Activated naive CD4-positive, alpha-beta T cell treated with anti-CD3 and anti-CD28 coated beads for 36 hours (primary cell): ENCODE measurements at regions not wholly inside any gene's neighbourhood (a gene's known extent, or its start where the extent isn't known, plus 50 kb on each side); places are given as distances from the start of the nearest gene placed in this dataset.

Experiments used
- CTCF ChIA-PET: fragments of 350-600 bp; sonication (Branson Sonifier 250); formaldehyde crosslinking; loops from one replicate; lab custom pipeline; 2021; ENCODE audit warnings: antibody characterized with exemption; lab: Charles Lee
- DNase-seq: peaks from one replicate; pipeline ENCODE4 v3.0.0-alpha.2; 2020
- H3K27ac Mint-ChIP-seq: one replicate; pipeline ENCODE4 v1.8.0; 2021; ENCODE audit warnings: mild to moderate bottlenecking, mixed read lengths
- H3K27me3 Mint-ChIP-seq: one replicate; pipeline ENCODE4 v1.8.0; 2021; ENCODE audit warnings: low read depth, mixed read lengths
- H3K36me3 Mint-ChIP-seq: one replicate; pipeline ENCODE4 v1.8.0; 2021; ENCODE audit warnings: low read depth, mixed read lengths
- H3K4me1 Mint-ChIP-seq: one replicate; pipeline ENCODE4 v1.8.0; 2021; ENCODE audit warnings: low read depth, mixed read lengths
- H3K4me3 Mint-ChIP-seq: one replicate; pipeline ENCODE4 v1.8.0; 2021; ENCODE audit warnings: mild to moderate bottlenecking, moderate library complexity, mixed read lengths
- H3K9me3 Mint-ChIP-seq: one replicate; pipeline ENCODE4 v1.8.0; 2021; ENCODE audit warnings: mixed read lengths
- intact Hi-C: fragments of 100-400 bp; cut with micrococcal nuclease; formaldehyde crosslinking; loops from one replicate; pipeline ENCODE4 v1.15.1; 2023

GRCh38 chr5:3740546-3741373 lies 145.1 kb downstream of the IRX1 start:
- no peak overlapping the region for H3K27ac Mint-ChIP-seq
- H3K4me3 Mint-ChIP-seq, result no peak overlapping the region
- intact Hi-C loops, result no loop called here
- no peaks in the 10 kb centered on the region for H3K36me3 Mint-ChIP-seq
- H3K27me3 Mint-ChIP-seq, result no peaks in the 10 kb centered on the region
- DNase-seq, result no peak
- CTCF ChIA-PET, result no interaction called here
- no peaks in the 10 kb centered on the region for H3K4me1 Mint-ChIP-seq
- H3K9me3 Mint-ChIP-seq, result no peaks in the 10 kb centered on the region

GRCh38 chr5:3741374-3741770 lies 145.7 kb downstream of the IRX1 start:
- no peaks in the 10 kb centered on the region for H3K9me3 Mint-ChIP-seq
- DNase-seq, result no peak
- H3K27ac Mint-ChIP-seq, result no peak overlapping the region
- H3K4me1 Mint-ChIP-seq, result no peaks in the 10 kb centered on the region
- H3K4me3 Mint-ChIP-seq, result no peak overlapping the region
- no peaks in the 10 kb centered on the region for H3K36me3 Mint-ChIP-seq
- no peaks in the 10 kb centered on the region for H3K27me3 Mint-ChIP-seq
- intact Hi-C loops, result no loop called here
- CTCF ChIA-PET, result no interaction called here

- Mint-ChIP-seq H3K4me1 (no peaks in the 10 kb centered on the region), H3K27ac (no peak overlapping the region), H3K9me3 (peaks cover 5% of the 10 kb centered on the region), H3K27me3 (no peaks in the 10 kb centered on the region), H3K4me3 (no peak overlapping the region), H3K36me3 (no peaks in the 10 kb centered on the region)
- DNase-seq, result no peak
- intact Hi-C loops, result no loop called here
- CTCF ChIA-PET, result no interaction called here
Measured at GRCh38 chr5:3742750-3743149, 147.1 kb downstream of the IRX1 start.

- no peak overlapping the region for H3K4me3 Mint-ChIP-seq
- CTCF ChIA-PET, result no interaction called here
- no peaks in the 10 kb centered on the region for H3K27me3 Mint-ChIP-seq
Measured at GRCh38 chr5:3751846-3752245, 156.2 kb downstream of the IRX1 start.

GRCh38 chr5:3778000-3778550 lies 182.4 kb downstream of the IRX1 start:
- DNase-seq, result no peak
- H3K4me3 Mint-ChIP-seq, result no peak overlapping the region
- no peak overlapping the region for H3K27ac Mint-ChIP-seq
- no peaks in the 10 kb centered on the region for H3K27me3 Mint-ChIP-seq
- CTCF ChIA-PET, result no interaction called here
- H3K9me3 Mint-ChIP-seq, result peaks cover 1% of the 10 kb centered on the region
- no peaks in the 10 kb centered on the region for H3K36me3 Mint-ChIP-seq
- no peaks in the 10 kb centered on the region for H3K4me1 Mint-ChIP-seq
- intact Hi-C loops, result no loop called here

More at GRCh38 chr5:3751846-3752245, 156.2 kb downstream of the IRX1 start:
- H3K4me1 Mint-ChIP-seq, result no peaks in the 10 kb centered on the region
- intact Hi-C loops, result no loop called here
- H3K36me3 Mint-ChIP-seq, result no peaks in the 10 kb centered on the region
- no peak for DNase-seq
- no peak overlapping the region for H3K27ac Mint-ChIP-seq
- H3K9me3 Mint-ChIP-seq, result peaks cover 4% of the 10 kb centered on the region

- no peak for DNase-seq
- H3K4me1 Mint-ChIP-seq, result no peaks in the 10 kb centered on the region
- no peak overlapping the region for H3K4me3 Mint-ChIP-seq
- H3K27ac Mint-ChIP-seq, result no peak overlapping the region
- intact Hi-C loops, result no loop called here
- CTCF ChIA-PET, result no interaction called here
- H3K36me3 Mint-ChIP-seq, result no peaks in the 10 kb centered on the region
- H3K9me3 Mint-ChIP-seq, result peaks cover 1% of the 10 kb centered on the region
- no peaks in the 10 kb centered on the region for H3K27me3 Mint-ChIP-seq
Measured at GRCh38 chr5:3778945-3779344, 183.3 kb downstream of the IRX1 start.

GRCh38 chr5:3780278-3780677 lies 184.6 kb downstream of the IRX1 start:
- H3K4me3 Mint-ChIP-seq, result no peak overlapping the region
- intact Hi-C loops, result no loop called here
- CTCF ChIA-PET, result no interaction called here
- no peak overlapping the region for H3K27ac Mint-ChIP-seq
- H3K4me1 Mint-ChIP-seq, result no peaks in the 10 kb centered on the region
- no peaks in the 10 kb centered on the region for H3K36me3 Mint-ChIP-seq
- H3K27me3 Mint-ChIP-seq, result no peaks in the 10 kb centered on the region
- H3K9me3 Mint-ChIP-seq, result peaks cover 1% of the 10 kb centered on the region
- DNase-seq, result no peak

GRCh38 chr5:3780907-3781306 lies 185.3 kb downstream of the IRX1 start:
- CTCF ChIA-PET, result no interaction called here
- Mint-ChIP-seq H3K27me3 (no peaks in the 10 kb centered on the region), H3K4me3 (no peak overlapping the region), H3K4me1 (no peaks in the 10 kb centered on the region), H3K9me3 (peaks cover 1% of the 10 kb centered on the region), H3K27ac (no peak overlapping the region), H3K36me3 (no peaks in the 10 kb centered on the region)
- DNase-seq, result no peak
- intact Hi-C loops, result no loop called here

GRCh38 chr5:3784854-3785253 lies 189.2 kb downstream of the IRX1 start:
- Mint-ChIP-seq H3K27me3 (peaks cover 4% of the 10 kb centered on the region), H3K27ac (no peak overlapping the region), H3K36me3 (no peaks in the 10 kb centered on the region), H3K4me1 (no peaks in the 10 kb centered on the region), H3K4me3 (no peak overlapping the region), H3K9me3 (no peaks in the 10 kb centered on the region)
- no peak for DNase-seq
- intact Hi-C loops, result no loop called here
- CTCF ChIA-PET, result no interaction called here

- intact Hi-C loops, result no loop called here
- no peak overlapping the region for H3K4me3 Mint-ChIP-seq
- no peaks in the 10 kb centered on the region for H3K9me3 Mint-ChIP-seq
- H3K4me1 Mint-ChIP-seq, result no peaks in the 10 kb centered on the region
- no peaks in the 10 kb centered on the region for H3K36me3 Mint-ChIP-seq
- CTCF ChIA-PET, result no interaction called here
- no peak overlapping the region for H3K27ac Mint-ChIP-seq
- peaks cover 7% of the 10 kb centered on the region for H3K27me3 Mint-ChIP-seq
- DNase-seq, result no peak
Measured at GRCh38 chr5:3786165-3786564, 190.5 kb downstream of the IRX1 start.

- H3K27ac Mint-ChIP-seq, result no peak overlapping the region
- H3K27me3 Mint-ChIP-seq, result peaks cover 7% of the 10 kb centered on the region
- no peak overlapping the region for H3K4me3 Mint-ChIP-seq
Measured at GRCh38 chr5:3786891-3787430, 191.3 kb downstream of the IRX1 start.

GRCh38 chr5:3787604-3788003 lies 192.0 kb downstream of the IRX1 start:
- no peaks in the 10 kb centered on the region for H3K9me3 Mint-ChIP-seq
- CTCF ChIA-PET, result no interaction called here

More at GRCh38 chr5:3786891-3787430, 191.3 kb downstream of the IRX1 start:
- Mint-ChIP-seq H3K36me3 (no peaks in the 10 kb centered on the region), H3K9me3 (no peaks in the 10 kb centered on the region), H3K4me1 (no peaks in the 10 kb centered on the region)
- no peak for DNase-seq
- intact Hi-C loops, result no loop called here
- CTCF ChIA-PET, result no interaction called here

More at GRCh38 chr5:3787604-3788003, 192.0 kb downstream of the IRX1 start:
- Mint-ChIP-seq H3K4me1 (no peaks in the 10 kb centered on the region), H3K27me3 (peaks cover 7% of the 10 kb centered on the region), H3K36me3 (no peaks in the 10 kb centered on the region), H3K4me3 (no peak overlapping the region), H3K27ac (no peak overlapping the region)
- intact Hi-C loops, result no loop called here
- DNase-seq, result no peak
